Mesendoderm (in vitro differentiated cells): ENCODE measurements at regions not wholly inside any gene's neighbourhood (a gene's known extent, or its start where the extent isn't known, plus 50 kb on each side); places are given as distances from the start of the nearest gene placed in this dataset.

Experiments used
- DNase-seq: peaks from one replicate; pipeline ENCODE4 v3.0.0; 2013
- H2AK5ac ChIP-seq: 2 replicates; pipeline ENCODE4 v1.6.1; 2013; ENCODE audit warnings: low read length, inconsistent platforms
- H2BK120ac ChIP-seq: 2 replicates; pipeline ENCODE4 v1.6.1; 2013; ENCODE audit warnings: low read depth, mild to moderate bottlenecking, low read length, moderate library complexity, mixed read lengths
- H2BK15ac ChIP-seq: replicated peaks from 2 replicates; pipeline ENCODE4 v1.6.1; 2013; ENCODE audit warnings: low read depth, mild to moderate bottlenecking, moderate library complexity
- H2BK5ac ChIP-seq: 2 replicates; pipeline ENCODE4 v1.6.1; 2013; ENCODE audit warnings: low read length, inconsistent platforms
- H3K18ac ChIP-seq: 2 replicates; pipeline ENCODE4 v1.6.1; 2013; ENCODE audit warnings: mild to moderate bottlenecking, low read length, mixed read lengths
- H3K23ac ChIP-seq: one replicate; pipeline ENCODE4 v1.6.1; 2013; ENCODE audit warnings: low read length
- H3K27ac ChIP-seq: 2 replicates; pipeline ENCODE4 v1.5.1; 2013; ENCODE audit warnings: low read depth, mild to moderate bottlenecking, inconsistent platforms, low read length, moderate library complexity
- H3K27me3 ChIP-seq: 2 replicates; pipeline ENCODE4 v1.6.1; 2013; ENCODE audit warnings: low read length, control low read depth, mild to moderate bottlenecking, inconsistent platforms; ENCODE audit not compliant: insufficient read depth, poor library complexity
- H3K36me3 ChIP-seq: 2 replicates; pipeline ENCODE4 v1.6.1; 2013; ENCODE audit warnings: low read length, inconsistent platforms; ENCODE audit not compliant: control insufficient read depth, insufficient read depth
- H3K4ac ChIP-seq: one replicate; pipeline ENCODE4 v1.6.1; 2013; ENCODE audit warnings: low read depth, mild to moderate bottlenecking, low read length, moderate library complexity
- H3K4me1 ChIP-seq: 2 replicates; pipeline ENCODE4 v1.6.1; 2013; ENCODE audit warnings: low read depth, low read length, inconsistent platforms; ENCODE audit not compliant: control insufficient read depth
- H3K4me2 ChIP-seq: 2 replicates; pipeline ENCODE4 v1.6.1; 2013; ENCODE audit warnings: low read length
- H3K4me3 ChIP-seq: 2 replicates; pipeline ENCODE4 v1.5.1; 2013; ENCODE audit warnings: mild to moderate bottlenecking, low read length
- H3K56ac ChIP-seq: one replicate; pipeline ENCODE4 v1.6.1; 2013; ENCODE audit warnings: low read length
- H3K79me1 ChIP-seq: 2 replicates; pipeline ENCODE4 v1.6.1; 2013; ENCODE audit warnings: low read length, inconsistent platforms
- H3K79me2 ChIP-seq: 2 replicates; pipeline ENCODE4 v1.6.1; 2013; ENCODE audit warnings: mild to moderate bottlenecking, low read length; ENCODE audit not compliant: control insufficient read depth, insufficient read depth
- H3K9ac ChIP-seq: 2 replicates; pipeline ENCODE4 v1.6.1; 2013; ENCODE audit warnings: low read length, inconsistent platforms
- H4K5ac ChIP-seq: one replicate; pipeline ENCODE4 v1.6.1; 2013; ENCODE audit warnings: low read length
- H4K8ac ChIP-seq: one replicate; pipeline ENCODE4 v1.6.1; 2013; ENCODE audit warnings: low read depth, mild to moderate bottlenecking, control low read depth, low read length, moderate library complexity
- WGBS: extraction: QIAGEN DNeasy Blood & Tissue Kit; methylation state at CpG from one replicate; pipeline ENCODE4 v1.1.7; 2013; ENCODE audit warnings: low lambda C conversion rate, missing lambda C conversion rate; ENCODE audit not compliant: insufficient coverage; ENCODE audit errors: extremely low coverage; 5-methylcytosine and 5-hydroxymethylcytosine counted together

- no peak overlapping the region for H3K4me3 ChIP-seq
- H3K27ac ChIP-seq, result no peak overlapping the region
- H2BK5ac ChIP-seq, result no peak overlapping the region
- H3K4me1 ChIP-seq, result no peaks in the 10 kb centered on the region
- DNase-seq, result no peak
- H3K9ac ChIP-seq, result no peak overlapping the region
- no peak overlapping the region for H4K5ac ChIP-seq
- H3K79me2 ChIP-seq, result no peaks in the 10 kb centered on the region
- no peaks in the 10 kb centered on the region for H3K79me1 ChIP-seq
- no peaks in the 10 kb centered on the region for H3K27me3 ChIP-seq
- no peak overlapping the region for H3K23ac ChIP-seq
- H3K18ac ChIP-seq, result no peak overlapping the region
- no peak overlapping the region for H4K8ac ChIP-seq
- no peak overlapping the region for H3K4ac ChIP-seq
- no peak overlapping the region for H2BK15ac ChIP-seq
- no peak overlapping the region for H3K4me2 ChIP-seq
- no peak overlapping the region for H2BK120ac ChIP-seq
- H2AK5ac ChIP-seq, result no peak overlapping the region
- no CpG with 5 or more reads among the region's 1 CpG for whole genome bisulfite sequencing
- H3K56ac ChIP-seq, result no peak overlapping the region
- H3K36me3 ChIP-seq, result no peaks in the 10 kb centered on the region
These were observed 806.0 kb upstream of the ZNF608 start for GRCh38 chr5:125552486-125552885.

DNA sequence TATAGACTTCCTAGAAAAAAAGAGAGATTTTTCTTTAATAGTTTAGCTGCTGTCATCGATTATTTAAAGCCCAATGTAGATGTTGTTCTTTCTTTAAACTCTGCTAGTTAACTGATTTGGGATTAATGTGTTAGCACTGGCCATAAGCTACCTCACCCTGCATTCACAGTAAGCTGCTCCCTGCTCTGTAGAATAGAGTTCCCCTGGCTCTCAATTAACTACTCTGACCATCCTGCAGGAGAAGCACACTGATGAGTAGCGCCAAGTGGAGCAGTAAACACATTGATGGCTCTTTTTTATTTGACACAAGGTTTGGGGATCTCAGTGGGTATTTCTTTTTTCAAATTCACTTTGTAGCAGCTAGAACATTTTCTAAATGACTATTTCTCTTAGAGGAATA lies 807.9 kb upstream of the ZNF608 start:
- Histone ChIP-seq H3K79me2 (no peaks in the 10 kb centered on the region), H3K4me3 (no peak overlapping the region), H3K27me3 (no peaks in the 10 kb centered on the region), H4K8ac (no peak overlapping the region), H3K4me2 (no peak overlapping the region), H2AK5ac (no peak overlapping the region), H3K4ac (no peak overlapping the region), H3K23ac (no peak overlapping the region), H2BK5ac (no peak overlapping the region), H2BK15ac (no peak overlapping the region), H4K5ac (no peak overlapping the region), H3K36me3 (no peaks in the 10 kb centered on the region), H2BK120ac (no peak overlapping the region), H3K56ac (no peak overlapping the region), H3K79me1 (no peaks in the 10 kb centered on the region), H3K27ac (no peak overlapping the region), H3K4me1 (no peaks in the 10 kb centered on the region), H3K9ac (no peak overlapping the region), H3K18ac (no peak overlapping the region)
- DNase-seq, result no peak
- no CpG with 5 or more reads among the region's 2 CpGs for WGBS

DNA sequence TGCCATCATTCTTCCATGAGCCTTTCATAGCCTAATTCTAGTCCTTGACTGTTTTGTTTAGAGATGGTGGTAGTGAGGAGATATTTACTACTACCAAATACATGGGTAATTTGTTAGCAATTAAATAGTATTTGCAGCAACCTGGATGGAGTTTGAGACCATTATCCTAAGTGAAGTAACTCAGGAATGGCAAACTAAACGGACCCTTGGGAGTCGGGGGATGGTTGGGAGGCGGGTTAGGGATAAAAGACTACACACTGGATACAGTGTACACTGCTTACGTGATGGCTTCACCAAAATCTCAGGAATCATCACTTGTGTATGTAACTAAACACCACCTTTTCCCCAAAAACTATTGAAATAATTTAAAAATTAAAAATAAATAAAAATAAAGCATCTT lies 809.2 kb upstream of the ZNF608 start:
- Histone ChIP-seq H3K23ac (no peak overlapping the region), H4K5ac (no peak overlapping the region), H3K18ac (no peak overlapping the region), H2BK15ac (no peak overlapping the region), H2BK120ac (no peak overlapping the region), H3K4ac (no peak overlapping the region), H3K79me1 (no peaks in the 10 kb centered on the region), H3K9ac (no peak overlapping the region), H2BK5ac (no peak overlapping the region), H4K8ac (no peak overlapping the region), H3K4me3 (no peak overlapping the region), H3K36me3 (no peaks in the 10 kb centered on the region), H3K79me2 (no peaks in the 10 kb centered on the region), H3K56ac (no peak overlapping the region), H3K4me2 (no peak overlapping the region), H3K4me1 (no peaks in the 10 kb centered on the region), H3K27me3 (no peaks in the 10 kb centered on the region), H3K27ac (no peak overlapping the region), H2AK5ac (no peak overlapping the region)
- no CpG with 5 or more reads among the region's 4 CpGs for WGBS
- DNase-seq, result no peak

- H4K8ac ChIP-seq, result no peak overlapping the region
- H3K4me2 ChIP-seq, result no peak overlapping the region
- H2BK15ac ChIP-seq, result no peak overlapping the region
- no peak overlapping the region for H4K5ac ChIP-seq
- no peak overlapping the region for H2AK5ac ChIP-seq
- WGBS, result 100% methylated on average over 1 of the region's 1 CpG
- H3K27ac ChIP-seq, result no peak overlapping the region
- no peaks in the 10 kb centered on the region for H3K79me2 ChIP-seq
- no peak overlapping the region for H3K18ac ChIP-seq
- H2BK5ac ChIP-seq, result no peak overlapping the region
- H3K4ac ChIP-seq, result no peak overlapping the region
- H3K4me3 ChIP-seq, result no peak overlapping the region
- no peaks in the 10 kb centered on the region for H3K27me3 ChIP-seq
- H3K9ac ChIP-seq, result no peak overlapping the region
- H3K56ac ChIP-seq, result no peak overlapping the region
- no peaks in the 10 kb centered on the region for H3K79me1 ChIP-seq
- H3K23ac ChIP-seq, result no peak overlapping the region
- DNase-seq, result no peak
- no peaks in the 10 kb centered on the region for H3K4me1 ChIP-seq
- no peak overlapping the region for H2BK120ac ChIP-seq
- no peaks in the 10 kb centered on the region for H3K36me3 ChIP-seq
These were observed 811.6 kb upstream of the ZNF608 start for GRCh38 chr5:125558016-125558415.

- H2BK5ac ChIP-seq, result no peak overlapping the region
- no CpG with 5 or more reads among the region's 3 CpGs for WGBS
- no peak overlapping the region for H3K23ac ChIP-seq
- no peak overlapping the region for H2BK120ac ChIP-seq
- no peak overlapping the region for H3K4ac ChIP-seq
- H3K79me2 ChIP-seq, result no peaks in the 10 kb centered on the region
- no peaks in the 10 kb centered on the region for H3K36me3 ChIP-seq
- no peak overlapping the region for H3K56ac ChIP-seq
- no peaks in the 10 kb centered on the region for H3K79me1 ChIP-seq
- no peak overlapping the region for H2BK15ac ChIP-seq
- H3K9ac ChIP-seq, result no peak overlapping the region
- no peak overlapping the region for H4K8ac ChIP-seq
- no peak overlapping the region for H3K4me3 ChIP-seq
- no peak overlapping the region for H3K4me2 ChIP-seq
- no peak for DNase-seq
- no peaks in the 10 kb centered on the region for H3K27me3 ChIP-seq
- no peak overlapping the region for H2AK5ac ChIP-seq
- H3K4me1 ChIP-seq, result no peaks in the 10 kb centered on the region
- H3K27ac ChIP-seq, result no peak overlapping the region
- H3K18ac ChIP-seq, result no peak overlapping the region
- H4K5ac ChIP-seq, result no peak overlapping the region
These were observed 812.0 kb upstream of the ZNF608 start for GRCh38 chr5:125558466-125558865.

GRCh38 chr5:125559296-125559695 lies 812.9 kb upstream of the ZNF608 start:
- Histone ChIP-seq H3K4me3 (no peak overlapping the region), H3K79me2 (no peaks in the 10 kb centered on the region), H4K8ac (no peak overlapping the region), H3K18ac (no peak overlapping the region), H3K27me3 (no peaks in the 10 kb centered on the region), H2BK15ac (no peak overlapping the region), H2BK5ac (no peak overlapping the region), H3K9ac (no peak overlapping the region), H3K27ac (no peak overlapping the region), H3K56ac (no peak overlapping the region), H2BK120ac (no peak overlapping the region), H4K5ac (no peak overlapping the region), H2AK5ac (no peak overlapping the region), H3K4me2 (no peak overlapping the region), H3K36me3 (no peaks in the 10 kb centered on the region), H3K4ac (no peak overlapping the region), H3K4me1 (no peaks in the 10 kb centered on the region), H3K23ac (no peak overlapping the region), H3K79me1 (no peaks in the 10 kb centered on the region)
- DNase-seq, result no peak
- no CpG with 5 or more reads among the region's 2 CpGs for WGBS
